ENCODE measurements at regions not wholly inside any gene's neighbourhood (a gene's known extent, or its start where the extent isn't known, plus 50 kb on each side); places are given as distances from the start of the nearest gene placed in this dataset.
A peak's percentile ranks its signal among the peaks of the same experiment; 100 is the strongest.

DNA sequence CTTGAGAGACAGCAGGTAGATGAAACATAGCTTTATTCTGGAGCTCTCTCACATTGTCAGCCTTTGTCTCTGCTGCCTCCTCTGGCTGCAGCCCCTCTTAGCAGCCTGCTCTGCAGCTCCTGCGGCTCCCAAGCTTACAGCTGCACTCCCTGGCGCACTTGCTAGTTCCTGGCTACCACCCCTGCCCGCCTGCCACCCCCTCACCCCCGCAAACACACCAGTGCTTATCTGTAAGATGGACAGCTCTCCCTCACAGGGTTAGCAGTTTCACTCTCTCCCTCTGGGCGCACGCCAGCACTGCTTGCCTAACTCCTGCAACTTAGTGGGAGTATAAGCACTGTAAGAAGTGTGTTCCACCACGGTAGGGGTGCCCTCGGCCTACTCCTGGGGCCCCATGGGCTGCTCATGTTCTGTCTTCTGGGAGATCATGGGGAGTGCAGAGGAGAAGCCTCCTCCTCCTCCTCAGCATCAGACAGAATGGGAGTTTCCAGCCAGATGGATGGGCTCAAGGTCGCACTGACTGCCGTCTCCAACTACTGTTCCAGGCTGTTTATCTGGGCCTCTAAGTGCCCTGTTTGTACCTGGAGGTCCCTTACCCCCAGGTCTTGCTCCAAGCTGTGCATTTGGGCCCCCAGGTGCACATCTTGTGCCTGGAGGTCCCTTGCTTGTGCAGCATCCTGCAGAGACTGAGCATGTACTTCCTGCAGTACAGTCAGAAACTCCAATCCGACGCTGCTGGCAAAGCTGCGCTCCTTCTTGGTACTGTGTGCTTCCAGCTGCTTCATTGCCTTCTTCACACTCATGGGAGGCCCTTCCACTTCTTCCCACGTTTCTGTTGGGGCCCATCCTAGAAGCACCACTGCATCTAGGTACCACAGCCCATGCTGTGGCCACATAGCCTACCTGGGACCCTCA, 1388.1 kb downstream of the AMY1C start:
- H3K27me3 ChIP-seq (ENCODE audit: low read depth, low read length): no peaks in the 10 kb centered on the region
- no peaks in the 10 kb centered on the region for H3K36me3 ChIP-seq (replicated peaks; ENCODE audit: low read depth, low read length)
- TF ChIP-seq, protein P1, sequence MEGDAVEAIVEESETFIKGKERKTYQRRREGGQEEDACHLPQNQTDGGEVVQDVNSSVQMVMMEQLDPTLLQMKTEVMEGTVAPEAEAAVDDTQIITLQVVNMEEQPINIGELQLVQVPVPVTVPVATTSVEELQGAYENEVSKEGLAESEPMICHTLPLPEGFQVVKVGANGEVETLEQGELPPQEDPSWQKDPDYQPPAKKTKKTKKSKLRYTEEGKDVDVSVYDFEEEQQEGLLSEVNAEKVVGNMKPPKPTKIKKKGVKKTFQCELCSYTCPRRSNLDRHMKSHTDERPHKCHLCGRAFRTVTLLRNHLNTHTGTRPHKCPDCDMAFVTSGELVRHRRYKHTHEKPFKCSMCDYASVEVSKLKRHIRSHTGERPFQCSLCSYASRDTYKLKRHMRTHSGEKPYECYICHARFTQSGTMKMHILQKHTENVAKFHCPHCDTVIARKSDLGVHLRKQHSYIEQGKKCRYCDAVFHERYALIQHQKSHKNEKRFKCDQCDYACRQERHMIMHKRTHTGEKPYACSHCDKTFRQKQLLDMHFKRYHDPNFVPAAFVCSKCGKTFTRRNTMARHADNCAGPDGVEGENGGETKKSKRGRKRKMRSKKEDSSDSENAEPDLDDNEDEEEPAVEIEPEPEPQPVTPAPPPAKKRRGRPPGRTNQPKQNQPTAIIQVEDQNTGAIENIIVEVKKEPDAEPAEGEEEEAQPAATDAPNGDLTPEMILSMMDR (IDR thresholded peaks at IDR 0.05; ENCODE audit: low read depth, low read length): peak; percentile 17
- TF ChIP-seq EZH2phosphoT487 (IDR thresholded peaks at IDR 0.05; ENCODE audit: low read depth): no peak
- no peaks in the 10 kb centered on the region for H3K9me3 ChIP-seq (ENCODE audit: insufficient read depth, low read length)
- H3K9ac ChIP-seq (ENCODE audit: low read length): no peak overlapping the region
- H3K4me3 ChIP-seq (ENCODE audit: low read length): no peak overlapping the region
- H4K20me1 ChIP-seq (ENCODE audit: insufficient read depth, low read length): no peaks in the 10 kb centered on the region
- H3K4me2 ChIP-seq (ENCODE audit: low read length): no peak overlapping the region
- no peak overlapping the region for H2AFZ ChIP-seq (ENCODE audit: low read depth, low read length)
- no peaks in the 10 kb centered on the region for H3K79me2 ChIP-seq (ENCODE audit: low read length)
- H3K4me1 ChIP-seq (ENCODE audit: low read length): no peaks in the 10 kb centered on the region
- H3K27ac ChIP-seq (ENCODE audit: low read length): no peak overlapping the region

DNA sequence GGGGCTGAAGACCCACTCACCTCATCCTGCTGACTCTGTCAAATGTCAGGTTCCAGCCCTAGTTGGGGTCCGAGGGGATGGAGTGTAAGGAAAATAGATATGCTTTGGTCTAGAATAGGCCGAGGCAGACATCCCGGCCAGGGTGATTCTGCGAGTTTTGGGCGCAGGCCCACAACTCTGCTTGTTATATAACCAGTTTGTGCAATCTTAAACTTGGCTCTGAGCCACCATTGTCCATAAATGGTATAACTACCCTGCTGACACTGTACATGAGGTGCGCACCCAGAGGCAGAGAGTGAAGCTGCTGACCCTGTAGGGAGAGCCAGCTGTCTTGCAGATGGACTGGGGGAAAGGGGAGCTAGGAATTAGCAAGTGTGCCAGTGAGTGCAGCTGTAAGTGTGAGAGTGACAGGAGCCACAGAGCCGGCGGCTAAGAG, 1388.8 kb downstream of the AMY1C start:
- Histone ChIP-seq H3K36me3 (replicated peaks; ENCODE audit: low read depth, low read length) (no peaks in the 10 kb centered on the region), H4K20me1 (ENCODE audit: insufficient read depth, low read length) (no peaks in the 10 kb centered on the region), H3K27ac (ENCODE audit: low read length) (no peak overlapping the region), H3K9ac (ENCODE audit: low read length) (no peak overlapping the region), H3K79me2 (ENCODE audit: low read length) (no peaks in the 10 kb centered on the region), H3K4me2 (ENCODE audit: low read length) (no peak overlapping the region), H3K4me1 (ENCODE audit: low read length) (no peaks in the 10 kb centered on the region), H3K27me3 (ENCODE audit: low read depth, low read length) (no peaks in the 10 kb centered on the region), H3K4me3 (ENCODE audit: low read length) (no peak overlapping the region), H3K9me3 (ENCODE audit: insufficient read depth, low read length) (no peaks in the 10 kb centered on the region), H2AFZ (ENCODE audit: low read depth, low read length) (no peak overlapping the region)
- TF ChIP-seq, protein P1 (IDR thresholded peaks at IDR 0.05; ENCODE audit: low read depth, low read length): no peak
- no peak for TF ChIP-seq EZH2phosphoT487 (IDR thresholded peaks at IDR 0.05; ENCODE audit: low read depth)

DNA sequence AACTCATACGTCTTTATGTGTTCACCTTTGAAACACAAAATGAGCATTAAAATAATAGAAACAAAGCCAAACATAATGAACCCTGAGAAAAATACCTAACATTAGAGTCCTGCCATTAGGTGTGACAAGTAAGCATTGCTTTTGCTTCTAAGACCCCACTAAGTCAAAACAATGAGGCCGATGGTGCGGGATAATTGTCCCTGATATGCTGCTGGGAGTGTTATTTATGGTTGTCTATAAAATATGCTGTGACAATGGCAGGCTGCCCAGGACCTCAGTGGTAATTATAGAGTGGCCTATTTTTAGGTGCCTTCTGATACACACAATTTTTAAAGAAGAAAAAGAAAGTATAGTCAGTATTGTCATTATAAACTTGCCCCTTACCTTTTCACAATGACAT, 1423.1 kb downstream of the AMY1C start:
- Histone ChIP-seq H3K27me3 (ENCODE audit: low read depth, low read length) (no peaks in the 10 kb centered on the region), H2AFZ (ENCODE audit: low read depth, low read length) (no peak overlapping the region), H4K20me1 (ENCODE audit: insufficient read depth, low read length) (no peaks in the 10 kb centered on the region), H3K79me2 (ENCODE audit: low read length) (no peaks in the 10 kb centered on the region), H3K9me3 (ENCODE audit: insufficient read depth, low read length) (no peaks in the 10 kb centered on the region), H3K4me3 (ENCODE audit: low read length) (no peak overlapping the region), H3K4me2 (ENCODE audit: low read length) (no peak overlapping the region), H3K9ac (ENCODE audit: low read length) (no peak overlapping the region), H3K27ac (ENCODE audit: low read length) (no peak overlapping the region), H3K36me3 (replicated peaks; ENCODE audit: low read depth, low read length) (no peaks in the 10 kb centered on the region), H3K4me1 (ENCODE audit: low read length) (no peaks in the 10 kb centered on the region)
- TF ChIP-seq, protein P1 (IDR thresholded peaks at IDR 0.05; ENCODE audit: low read depth, low read length): no peak
- TF ChIP-seq EZH2phosphoT487 (IDR thresholded peaks at IDR 0.05; ENCODE audit: low read depth): no peak

DNA sequence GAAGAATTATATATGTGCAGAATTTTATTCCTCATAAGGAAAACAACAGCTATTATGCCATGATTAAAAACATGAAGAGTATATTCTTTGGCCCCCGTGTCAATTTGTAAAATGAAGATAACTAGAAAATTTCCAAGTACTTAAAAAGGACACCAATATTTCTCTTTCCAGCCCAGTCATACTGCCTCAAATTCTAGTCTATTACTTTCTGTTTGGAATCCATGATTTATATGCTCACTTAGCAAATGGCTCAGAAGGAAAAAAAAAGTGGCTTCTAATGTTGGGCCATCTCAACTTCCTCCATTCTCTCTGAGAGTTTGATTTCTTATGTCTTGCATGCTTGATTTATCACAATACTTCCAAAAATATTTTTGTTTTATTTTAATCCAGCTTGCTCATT, 1431.1 kb downstream of the AMY1C start:
- H3K27ac ChIP-seq (ENCODE audit: low read length): no peak overlapping the region
- no peaks in the 10 kb centered on the region for H3K27me3 ChIP-seq (ENCODE audit: low read depth, low read length)
- TF ChIP-seq, protein P1 (IDR thresholded peaks at IDR 0.05; ENCODE audit: low read depth, low read length): no peak
- no peak for TF ChIP-seq EZH2phosphoT487 (IDR thresholded peaks at IDR 0.05; ENCODE audit: low read depth)
- no peak overlapping the region for H3K4me3 ChIP-seq (ENCODE audit: low read length)
- no peaks in the 10 kb centered on the region for H3K36me3 ChIP-seq (replicated peaks; ENCODE audit: low read depth, low read length)
- no peaks in the 10 kb centered on the region for H3K4me1 ChIP-seq (ENCODE audit: low read length)
- no peaks in the 10 kb centered on the region for H3K79me2 ChIP-seq (ENCODE audit: low read length)
- no peaks in the 10 kb centered on the region for H3K9me3 ChIP-seq (ENCODE audit: insufficient read depth, low read length)
- H3K4me2 ChIP-seq (ENCODE audit: low read length): no peak overlapping the region
- no peak overlapping the region for H3K9ac ChIP-seq (ENCODE audit: low read length)
- no peaks in the 10 kb centered on the region for H4K20me1 ChIP-seq (ENCODE audit: insufficient read depth, low read length)
- H2AFZ ChIP-seq (ENCODE audit: low read depth, low read length): no peak overlapping the region

Data from OCI-LY3 (cell line).